ENCODE measurements at regions not wholly inside any gene's neighbourhood (a gene's known extent, or its start where the extent isn't known, plus 50 kb on each side); places are given as distances from the start of the nearest gene placed in this dataset.

- no peaks in the 10 kb centered on the region for H4K20me1 ChIP-seq (ENCODE audit: insufficient read depth, low read length)
- TF ChIP-seq CTCF (IDR thresholded peaks at IDR 0.05; ENCODE audit: extremely low read depth, low read depth, low read length) = no peak
- H3K4me3 ChIP-seq (ENCODE audit: insufficient read depth, low read length) = peak overlapping the region; percentile 4
- no peaks in the 10 kb centered on the region for H3K9me3 ChIP-seq (ENCODE audit: low read depth, low read length)
- no peak for DNase-seq (ENCODE audit: insufficient read length, low spot score, missing footprints)
- H3K36me3 ChIP-seq (ENCODE audit: insufficient read depth, low read length) = no peaks in the 10 kb centered on the region
- H3K27me3 ChIP-seq (ENCODE audit: insufficient read depth, low read length) = no peaks in the 10 kb centered on the region
- H3K79me2 ChIP-seq (ENCODE audit: insufficient read depth, low read length) = no peaks in the 10 kb centered on the region
- H3K4me2 ChIP-seq (ENCODE audit: insufficient read depth, low read length) = peak overlapping the region; percentile 25
- H3K27ac ChIP-seq (ENCODE audit: low read depth, low read length) = no peak overlapping the region
- no peaks in the 10 kb centered on the region for H3K4me1 ChIP-seq (ENCODE audit: insufficient read depth, low read length)
- peak overlapping the region; percentile 63 for H2AFZ ChIP-seq (ENCODE audit: low read length)
Observed at GRCh38 chr3:27910456-27910855, 188.3 kb upstream of the EOMES start.

- Histone ChIP-seq H3K27ac (ENCODE audit: low read depth, low read length) (no peak overlapping the region), H3K4me1 (ENCODE audit: insufficient read depth, low read length) (no peaks in the 10 kb centered on the region), H3K27me3 (ENCODE audit: insufficient read depth, low read length) (no peaks in the 10 kb centered on the region), H2AFZ (ENCODE audit: low read length) (no peak overlapping the region), H3K36me3 (ENCODE audit: insufficient read depth, low read length) (no peaks in the 10 kb centered on the region), H3K79me2 (ENCODE audit: insufficient read depth, low read length) (no peaks in the 10 kb centered on the region), H3K4me3 (ENCODE audit: insufficient read depth, low read length) (no peak overlapping the region), H4K20me1 (ENCODE audit: insufficient read depth, low read length) (no peaks in the 10 kb centered on the region), H3K9me3 (ENCODE audit: low read depth, low read length) (no peaks in the 10 kb centered on the region), H3K4me2 (ENCODE audit: insufficient read depth, low read length) (no peak overlapping the region)
- DNase-seq (ENCODE audit: insufficient read length, low spot score, missing footprints) = peak; percentile 66
- TF ChIP-seq CTCF (IDR thresholded peaks at IDR 0.05; ENCODE audit: extremely low read depth, low read depth, low read length) = no peak
Observed at GRCh38 chr3:27914199-27914598, 192.1 kb upstream of the EOMES start.

- no peaks in the 10 kb centered on the region for H3K27me3 ChIP-seq (ENCODE audit: insufficient read depth, low read length)
- no peaks in the 10 kb centered on the region for H3K4me1 ChIP-seq (ENCODE audit: insufficient read depth, low read length)
- H3K4me2 ChIP-seq (ENCODE audit: insufficient read depth, low read length) = no peak overlapping the region
- no peaks in the 10 kb centered on the region for H4K20me1 ChIP-seq (ENCODE audit: insufficient read depth, low read length)
- H3K4me3 ChIP-seq (ENCODE audit: insufficient read depth, low read length) = no peak overlapping the region
- TF ChIP-seq CTCF (IDR thresholded peaks at IDR 0.05; ENCODE audit: extremely low read depth, low read depth, low read length) = no peak
- no peaks in the 10 kb centered on the region for H3K36me3 ChIP-seq (ENCODE audit: insufficient read depth, low read length)
- H3K79me2 ChIP-seq (ENCODE audit: insufficient read depth, low read length) = no peaks in the 10 kb centered on the region
- H2AFZ ChIP-seq (ENCODE audit: low read length) = no peak overlapping the region
- H3K27ac ChIP-seq (ENCODE audit: low read depth, low read length) = no peak overlapping the region
- DNase-seq (ENCODE audit: insufficient read length, low spot score, missing footprints) = no peak
- H3K9me3 ChIP-seq (ENCODE audit: low read depth, low read length) = no peaks in the 10 kb centered on the region
Observed at GRCh38 chr3:27923349-27924068, 201.4 kb upstream of the EOMES start.

GRCh38 chr3:27927882-27928281, 205.8 kb upstream of the EOMES start:
- Histone ChIP-seq H2AFZ (ENCODE audit: low read length) (no peak overlapping the region), H3K9me3 (ENCODE audit: low read depth, low read length) (no peaks in the 10 kb centered on the region), H3K36me3 (ENCODE audit: insufficient read depth, low read length) (no peaks in the 10 kb centered on the region), H4K20me1 (ENCODE audit: insufficient read depth, low read length) (no peaks in the 10 kb centered on the region), H3K4me1 (ENCODE audit: insufficient read depth, low read length) (no peaks in the 10 kb centered on the region), H3K4me2 (ENCODE audit: insufficient read depth, low read length) (no peak overlapping the region), H3K27me3 (ENCODE audit: insufficient read depth, low read length) (no peaks in the 10 kb centered on the region), H3K27ac (ENCODE audit: low read depth, low read length) (no peak overlapping the region), H3K4me3 (ENCODE audit: insufficient read depth, low read length) (no peak overlapping the region), H3K79me2 (ENCODE audit: insufficient read depth, low read length) (no peaks in the 10 kb centered on the region)
- no peak for TF ChIP-seq CTCF (IDR thresholded peaks at IDR 0.05; ENCODE audit: extremely low read depth, low read depth, low read length)
- DNase-seq (ENCODE audit: insufficient read length, low spot score, missing footprints) = no peak
